ENCODE measurements at regions not wholly inside any gene's neighbourhood (a gene's known extent, or its start where the extent isn't known, plus 50 kb on each side); places are given as distances from the start of the nearest gene placed in this dataset.

DNA sequence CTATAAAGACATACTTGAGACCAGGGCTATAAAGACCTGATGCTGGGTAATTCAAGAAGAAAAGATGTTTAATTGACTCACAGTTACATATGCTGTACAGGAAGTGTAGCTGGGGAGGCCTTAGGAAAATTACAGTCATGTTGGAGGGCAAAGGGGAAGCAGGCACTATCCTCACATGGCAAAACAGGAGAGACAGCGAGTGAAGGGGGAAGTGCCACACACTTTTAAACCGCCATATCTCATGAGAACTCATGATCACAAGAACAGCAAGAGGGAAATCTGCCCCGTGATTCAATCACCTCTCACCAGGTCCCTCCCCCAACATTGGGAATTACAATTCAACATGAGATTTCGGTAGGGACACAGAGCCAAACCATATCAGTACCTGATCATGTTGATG lies 89.9 kb upstream of the ADAMTSL1 start:
- DNase-seq (ENCODE audit: extremely low spot score): no peak
- 86% methylated on average over 4 of the region's 4 CpGs for WGBS
- Histone ChIP-seq H3K4me1 (peaks cover 0 to 22% (median 12%) of the 10 kb centered on the region in 4 donors), H3K27me3 (no peaks in the 10 kb centered on the region), H3K36me3 (no peaks in the 10 kb centered on the region), H3K9me3 (no peaks in the 10 kb centered on the region), H3K4me3 (no peak overlapping the region), H3K27ac (replicated peaks in 1 of 4) (no peak overlapping the region)
- intact Hi-C loops (cut with DNase I): no loop called here
- no peak for TF ChIP-seq POLR2A (IDR thresholded peaks at IDR 0.05; ENCODE audit: low read depth)

GRCh38 chr9:18385696-18386490 lies 88.1 kb upstream of the ADAMTSL1 start:
- Histone ChIP-seq H3K27ac (replicated peaks in 1 of 4) (no peak overlapping the region), H3K27me3 (no peaks in the 10 kb centered on the region), H3K4me3 (no peak overlapping the region), H3K4me1 (peaks cover 0 to 22% (median 12%) of the 10 kb centered on the region in 4 donors), H3K9me3 (no peaks in the 10 kb centered on the region), H3K36me3 (no peaks in the 10 kb centered on the region)
- intact Hi-C loops (cut with DNase I): no loop called here
- TF ChIP-seq EP300 (IDR thresholded peaks at IDR 0.05): no peak
- TF ChIP-seq POLR2AphosphoS5 (IDR thresholded peaks at IDR 0.05): no peak
- no peak for TF ChIP-seq POLR2A (IDR thresholded peaks at IDR 0.05; ENCODE audit: low read depth)
- TF ChIP-seq, protein P1, sequence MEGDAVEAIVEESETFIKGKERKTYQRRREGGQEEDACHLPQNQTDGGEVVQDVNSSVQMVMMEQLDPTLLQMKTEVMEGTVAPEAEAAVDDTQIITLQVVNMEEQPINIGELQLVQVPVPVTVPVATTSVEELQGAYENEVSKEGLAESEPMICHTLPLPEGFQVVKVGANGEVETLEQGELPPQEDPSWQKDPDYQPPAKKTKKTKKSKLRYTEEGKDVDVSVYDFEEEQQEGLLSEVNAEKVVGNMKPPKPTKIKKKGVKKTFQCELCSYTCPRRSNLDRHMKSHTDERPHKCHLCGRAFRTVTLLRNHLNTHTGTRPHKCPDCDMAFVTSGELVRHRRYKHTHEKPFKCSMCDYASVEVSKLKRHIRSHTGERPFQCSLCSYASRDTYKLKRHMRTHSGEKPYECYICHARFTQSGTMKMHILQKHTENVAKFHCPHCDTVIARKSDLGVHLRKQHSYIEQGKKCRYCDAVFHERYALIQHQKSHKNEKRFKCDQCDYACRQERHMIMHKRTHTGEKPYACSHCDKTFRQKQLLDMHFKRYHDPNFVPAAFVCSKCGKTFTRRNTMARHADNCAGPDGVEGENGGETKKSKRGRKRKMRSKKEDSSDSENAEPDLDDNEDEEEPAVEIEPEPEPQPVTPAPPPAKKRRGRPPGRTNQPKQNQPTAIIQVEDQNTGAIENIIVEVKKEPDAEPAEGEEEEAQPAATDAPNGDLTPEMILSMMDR (IDR thresholded peaks at IDR 0.05): no peak
- 67% methylated on average over 6 of the region's 6 CpGs for WGBS
- DNase-seq (ENCODE audit: extremely low spot score): no peak

- no peak overlapping the region for H3K4me3 ChIP-seq
- intact Hi-C loops (cut with DNase I): no loop called here
- 75% methylated on average over 4 of the region's 4 CpGs for WGBS
- no peak for DNase-seq (ENCODE audit: extremely low spot score)
- H3K27ac ChIP-seq (replicated peaks in 1 of 4): no peak overlapping the region
- no peaks in the 10 kb centered on the region for H3K36me3 ChIP-seq
- peaks cover 13 to 40% (median 29%) of the 10 kb centered on the region in 4 donors for H3K4me1 ChIP-seq
- no peaks in the 10 kb centered on the region for H3K9me3 ChIP-seq
- TF ChIP-seq, protein P1 (IDR thresholded peaks at IDR 0.05): no peak
- no peaks in the 10 kb centered on the region for H3K27me3 ChIP-seq
Measured at GRCh38 chr9:18390393-18390792, 83.6 kb upstream of the ADAMTSL1 start.

- Histone ChIP-seq H3K4me1 (peaks cover 13 to 36% (median 29%) of the 10 kb centered on the region in 4 donors), H3K9me3 (no peaks in the 10 kb centered on the region), H3K4me3 (no peak overlapping the region), H3K27me3 (no peaks in the 10 kb centered on the region), H3K36me3 (no peaks in the 10 kb centered on the region), H3K27ac (replicated peaks in 1 of 4) (peak overlapping the region; percentile 66 to 72 (median 70))
- TF ChIP-seq, protein P1 (IDR thresholded peaks at IDR 0.05): no peak
- no peak for TF ChIP-seq POLR2A (IDR thresholded peaks at IDR 0.05; ENCODE audit: low read depth)
- peak; percentile 34 to 62 for TF ChIP-seq POLR2AphosphoS5 (IDR thresholded peaks at IDR 0.05)
- TF ChIP-seq EP300 (IDR thresholded peaks at IDR 0.05): no peak
- intact Hi-C loops (cut with DNase I): no loop called here
- DNase-seq (ENCODE audit: extremely low spot score): no peak
- 47% methylated on average over 4 of the region's 4 CpGs for WGBS
Measured at GRCh38 chr9:18393340-18394130, 80.4 kb upstream of the ADAMTSL1 start.

- H3K9me3 ChIP-seq: no peaks in the 10 kb centered on the region
- H3K36me3 ChIP-seq: no peaks in the 10 kb centered on the region
- DNase-seq (ENCODE audit: extremely low spot score): no peak
- WGBS: 15% methylated on average over 1 of the region's 1 CpG
- peak overlapping the region in 3 of 4 donors; percentile 39 to 71 (median 69) for H3K27ac ChIP-seq (replicated peaks in 1 of 4)
- H3K27me3 ChIP-seq: no peaks in the 10 kb centered on the region
- intact Hi-C loops (cut with DNase I): no loop called here
- H3K4me1 ChIP-seq: peaks cover 13 to 45% (median 38%) of the 10 kb centered on the region in 4 donors
- no peak overlapping the region for H3K4me3 ChIP-seq
- TF ChIP-seq POLR2A (IDR thresholded peaks at IDR 0.05; ENCODE audit: low read depth) (no peak), EP300 (IDR thresholded peaks at IDR 0.05) (no peak), POLR2AphosphoS5 (IDR thresholded peaks at IDR 0.05) (no peak)
- TF ChIP-seq, protein P1 (IDR thresholded peaks at IDR 0.05): no peak
Measured at GRCh38 chr9:18394847-18395351, 79.1 kb upstream of the ADAMTSL1 start.
